GM19025 (cell line): ENCODE measurements at regions not wholly inside any gene's neighbourhood (a gene's known extent, or its start where the extent isn't known, plus 50 kb on each side); places are given as distances from the start of the nearest gene placed in this dataset.
"Not testable (repeated sequence)": the region's sequence is repeated elsewhere in the genome, so short reads cannot be mapped to it uniquely, and the experiment has no call there.

Experiments
- ATAC-seq: cut with Tn5 transposase; IDR thresholded peaks from one replicate; pipeline ENCODE4 v1.9.1; 2021; ENCODE audit warnings: mild to moderate bottlenecking, low read depth, moderate library complexity; ENCODE audit not compliant: unreplicated experiment

DNA sequence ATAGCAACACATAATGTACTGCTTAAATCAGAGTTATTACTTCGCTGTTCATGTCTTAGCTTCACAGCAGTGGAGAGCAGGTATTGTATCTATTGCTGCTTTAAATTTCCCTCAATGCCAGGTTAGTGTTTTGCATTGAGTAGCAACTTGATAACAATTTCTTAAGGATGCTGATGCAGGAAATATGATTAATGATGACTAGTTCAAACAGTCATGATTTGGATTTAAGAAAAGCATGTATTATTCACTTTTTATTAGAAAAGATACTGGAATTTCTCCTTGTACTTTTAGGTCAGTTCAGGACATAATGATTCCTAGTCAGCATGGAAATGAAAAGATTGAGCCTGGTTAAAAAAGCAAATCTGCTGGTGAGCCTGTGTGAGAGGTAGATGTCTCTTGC, 67.2 kb upstream of the ARHGAP29 start:
- ATAC-seq: no peak

DNA sequence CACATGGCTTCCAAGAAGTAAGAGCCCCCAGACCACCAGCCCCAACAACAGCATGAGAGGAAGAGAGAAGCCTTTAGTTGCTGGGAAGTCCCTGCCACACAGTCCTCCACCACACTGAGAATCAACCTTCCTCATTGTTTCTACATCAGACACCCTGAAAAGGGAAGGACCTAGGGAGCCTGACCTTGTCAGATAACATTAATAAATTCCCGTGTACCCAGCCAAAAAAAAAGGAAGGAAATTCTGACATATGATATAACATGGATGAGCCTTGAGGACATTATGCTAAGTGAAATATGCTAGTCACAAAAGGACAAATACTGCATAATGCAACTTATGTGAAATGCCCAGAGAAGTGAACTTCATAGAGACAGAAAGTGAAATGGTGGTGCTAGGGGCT, 65.6 kb upstream of the ARHGAP29 start:
- no peak for ATAC-seq

DNA sequence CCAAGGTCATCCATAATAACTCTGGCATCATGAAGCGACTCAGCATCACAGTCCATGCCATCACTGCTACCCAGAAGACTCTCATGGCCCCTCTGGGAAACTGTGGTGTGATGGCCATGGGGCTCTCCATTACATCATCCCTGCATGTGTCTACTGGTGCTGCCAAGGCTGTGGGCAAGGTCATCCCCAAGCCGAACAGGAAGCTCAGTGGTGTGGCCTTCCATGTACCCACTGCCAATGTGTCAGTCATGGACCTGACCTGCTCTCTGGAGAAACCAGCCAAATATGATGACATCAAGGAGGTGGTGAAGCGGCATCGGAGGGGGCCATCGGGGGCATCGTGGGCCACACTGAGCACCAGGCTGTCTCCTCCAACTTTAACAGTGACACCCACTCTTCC, 65.1 kb upstream of the ARHGAP29 start:
- ATAC-seq: no peak

DNA sequence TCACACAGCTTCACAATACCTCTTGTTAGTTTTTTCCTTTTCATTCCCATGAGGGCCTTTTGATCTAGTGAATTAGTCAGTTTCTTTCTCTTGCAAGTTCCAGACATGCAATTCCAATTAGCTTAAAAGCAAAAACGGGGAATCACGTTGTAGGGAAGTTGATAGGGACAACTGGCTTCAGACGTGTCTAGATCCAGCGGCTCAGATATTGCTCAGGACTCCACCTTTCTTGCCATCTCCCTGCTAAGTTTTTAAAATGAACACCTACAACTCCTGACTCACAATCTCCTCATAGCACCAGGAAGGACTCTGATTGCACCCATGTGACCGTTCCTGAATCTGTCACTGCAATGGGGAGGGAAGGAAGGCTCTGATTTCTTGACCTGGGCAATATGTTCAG, 63.8 kb upstream of the ARHGAP29 start:
- ATAC-seq: no peak

DNA sequence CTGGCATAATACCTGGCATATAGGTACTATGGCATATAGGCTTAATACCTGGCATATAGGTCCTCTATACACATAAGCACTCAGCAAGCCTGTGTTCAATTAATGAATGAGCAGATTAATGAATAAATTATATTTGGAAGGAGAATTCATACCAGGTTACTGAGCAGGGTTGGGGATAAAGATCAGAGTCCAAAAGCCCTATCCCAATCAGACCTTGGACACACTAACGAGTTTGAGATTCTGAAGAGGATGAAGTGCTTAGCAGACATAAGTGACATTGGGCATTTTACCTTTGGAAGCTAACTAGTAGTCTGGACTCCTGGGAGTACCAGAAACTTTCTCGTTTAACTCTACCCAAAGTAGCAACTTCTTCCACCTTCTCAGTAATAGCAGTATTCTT, 63.3 kb upstream of the ARHGAP29 start:
- ATAC-seq: no peak

DNA sequence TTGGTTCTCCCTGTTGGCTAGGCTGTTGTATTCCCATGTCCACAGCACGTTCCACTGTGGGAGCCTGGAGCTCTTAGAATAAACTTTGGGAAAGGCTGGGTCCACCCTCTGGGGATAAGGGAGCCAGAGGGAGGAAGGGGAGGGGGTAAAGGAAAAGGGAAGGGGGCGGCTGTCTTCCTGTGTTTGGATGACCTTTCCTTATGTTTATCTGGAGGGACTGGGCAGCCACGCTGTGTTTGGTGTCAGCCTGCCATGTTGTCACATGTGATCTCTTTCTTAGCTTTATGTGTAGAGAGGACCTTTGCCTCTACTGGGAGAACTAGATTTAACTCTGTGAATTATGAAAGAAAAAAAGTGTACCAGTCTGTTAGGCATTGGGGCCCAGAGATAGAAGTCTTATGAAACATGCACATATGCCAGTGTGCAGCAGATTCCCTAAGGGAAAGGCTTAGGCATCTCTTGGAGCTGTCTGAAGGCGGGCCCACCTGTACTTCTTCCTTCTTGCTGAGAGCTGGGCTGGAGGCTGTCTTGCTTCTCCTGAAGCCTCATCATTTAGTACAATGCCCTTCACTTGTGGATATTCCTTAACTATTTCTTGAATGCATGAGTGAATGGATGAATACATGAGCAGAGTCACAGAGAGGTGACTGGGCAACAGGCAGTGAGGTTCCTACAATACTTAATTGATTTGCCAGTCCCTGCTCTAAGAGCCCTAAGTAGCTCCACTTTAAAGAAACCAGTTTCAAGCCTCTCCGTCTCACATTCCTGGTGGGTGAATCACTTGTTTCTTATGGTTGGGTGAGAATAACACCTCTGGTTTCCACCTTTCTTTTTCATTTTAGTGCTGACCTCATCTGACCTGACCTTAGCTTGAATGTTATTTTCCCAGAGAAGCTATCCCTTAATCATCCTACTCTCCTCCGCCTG, 62.5 kb upstream of the ARHGAP29 start:
- ATAC-seq: no peak

DNA sequence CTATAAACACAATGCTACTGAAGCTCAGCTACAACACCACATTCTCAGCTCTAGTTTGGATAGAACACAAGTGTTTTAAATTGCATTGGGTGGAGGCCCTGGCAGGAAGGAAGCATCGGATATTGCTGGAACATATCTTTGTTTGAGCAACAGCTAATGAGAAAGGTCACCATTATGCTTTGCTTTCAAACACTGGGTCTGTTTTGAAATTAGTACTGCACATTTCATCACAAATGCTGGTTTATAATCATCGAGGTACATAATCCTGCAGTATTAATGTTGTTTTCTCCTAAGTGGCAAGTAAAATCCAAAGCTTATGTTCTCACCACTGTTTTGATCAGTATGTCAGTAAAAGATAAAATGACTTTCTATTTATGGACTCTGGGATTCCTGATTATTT, 61.5 kb upstream of the ARHGAP29 start:
- no peak for ATAC-seq

DNA sequence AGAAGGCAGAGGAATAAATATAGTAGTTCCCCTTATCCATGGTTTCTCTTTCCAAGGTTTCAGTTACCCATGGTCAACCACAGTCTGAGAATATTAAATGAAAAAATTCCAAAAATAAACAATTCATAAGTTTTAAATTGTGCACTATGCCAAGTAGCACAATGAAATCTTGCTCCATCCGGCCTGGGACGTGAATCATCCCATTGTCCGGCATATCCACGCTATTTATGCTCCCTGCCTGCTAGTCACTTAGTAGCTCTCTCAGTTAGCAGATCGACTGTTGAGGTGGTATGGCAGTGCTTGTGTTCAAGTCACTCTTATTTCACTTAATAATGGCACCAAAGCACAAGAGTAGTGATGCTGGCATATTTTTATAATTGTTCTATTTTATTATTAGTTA, 58.6 kb upstream of the ARHGAP29 start:
- ATAC-seq: no peak

DNA sequence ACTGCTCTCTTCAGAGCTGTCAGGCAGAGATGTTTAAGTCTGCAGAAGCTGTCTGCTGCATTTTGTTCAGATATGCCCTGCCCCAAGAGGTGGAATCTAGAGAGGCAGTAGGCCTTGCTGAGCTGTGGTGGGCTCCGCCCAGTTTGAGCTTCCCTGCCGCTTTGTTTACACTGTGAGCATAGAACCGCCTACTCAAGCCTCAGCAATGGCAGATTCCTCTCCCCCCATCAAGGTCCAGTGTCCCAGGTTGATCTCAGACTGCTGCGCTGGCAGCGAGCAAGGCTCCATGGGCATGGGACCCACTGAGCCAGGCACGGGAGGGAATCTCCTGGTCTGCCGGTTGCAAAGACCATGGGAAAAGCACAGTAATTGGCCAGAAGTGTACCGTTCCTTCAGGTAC, 55.6 kb upstream of the ARHGAP29 start:
- ATAC-seq: not testable (repeated sequence)

DNA sequence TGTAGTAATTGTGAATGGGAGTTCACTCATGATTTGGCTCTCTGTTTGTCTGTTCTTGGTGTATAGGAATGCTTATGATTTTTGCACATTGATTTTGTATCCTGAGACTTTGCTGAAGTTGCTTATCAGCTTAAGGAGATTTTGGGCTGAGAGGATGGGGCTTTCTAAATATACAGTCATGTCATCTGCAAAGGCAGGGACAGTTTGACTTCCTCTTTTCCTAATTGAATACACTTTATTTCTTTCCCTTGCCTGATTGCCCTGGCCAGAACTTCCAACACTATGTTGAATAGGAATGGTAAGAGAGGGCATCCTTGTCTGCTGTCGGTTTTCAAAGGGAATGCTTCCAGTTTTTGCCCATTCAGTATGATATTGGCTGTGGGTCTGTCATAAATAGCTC, 51.9 kb upstream of the ARHGAP29 start:
- not testable (repeated sequence) for ATAC-seq
